Eye (tissue), 1 donor: ENCODE measurements at regions not wholly inside any gene's neighbourhood (a gene's known extent, or its start where the extent isn't known, plus 50 kb on each side); places are given as distances from the start of the nearest gene placed in this dataset.
A peak's percentile ranks its signal among the peaks of the same experiment; 100 is the strongest.

Experiments
- DNase-seq: peaks from one replicate; pipeline ENCODE4 v3.0.0-alpha.2; 2015

- no peak for DNase-seq
Measured at GRCh38 chr18:7358989-7359726, 128.3 kb downstream of the LRRC30 start.

- no peak for DNase-seq
Measured at GRCh38 chr18:7360606-7361170, 129.8 kb downstream of the LRRC30 start.

GRCh38 chr18:7363338-7363737 lies 132.4 kb downstream of the LRRC30 start:
- DNase-seq, result no peak

DNA sequence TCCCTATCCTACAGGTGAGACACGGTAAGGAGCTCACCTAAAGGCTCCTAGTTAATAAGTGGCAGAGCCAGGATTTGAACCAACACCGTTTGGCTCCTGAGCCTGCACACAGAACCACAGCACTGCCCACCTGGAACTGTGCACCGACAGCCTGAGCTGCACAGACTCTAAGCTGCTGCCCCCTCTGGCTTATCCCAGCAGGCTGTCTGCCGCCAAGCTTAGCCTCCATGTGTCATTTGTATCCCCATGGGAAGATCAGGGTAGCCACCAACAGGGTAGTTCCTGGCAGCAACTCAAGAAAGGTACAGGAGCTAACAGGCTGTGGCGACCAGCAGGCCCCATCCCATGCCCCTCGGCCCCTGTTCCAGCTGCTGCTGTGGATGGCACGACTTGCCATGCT lies 135.7 kb downstream of the LRRC30 start:
- DNase-seq, result no peak

DNA sequence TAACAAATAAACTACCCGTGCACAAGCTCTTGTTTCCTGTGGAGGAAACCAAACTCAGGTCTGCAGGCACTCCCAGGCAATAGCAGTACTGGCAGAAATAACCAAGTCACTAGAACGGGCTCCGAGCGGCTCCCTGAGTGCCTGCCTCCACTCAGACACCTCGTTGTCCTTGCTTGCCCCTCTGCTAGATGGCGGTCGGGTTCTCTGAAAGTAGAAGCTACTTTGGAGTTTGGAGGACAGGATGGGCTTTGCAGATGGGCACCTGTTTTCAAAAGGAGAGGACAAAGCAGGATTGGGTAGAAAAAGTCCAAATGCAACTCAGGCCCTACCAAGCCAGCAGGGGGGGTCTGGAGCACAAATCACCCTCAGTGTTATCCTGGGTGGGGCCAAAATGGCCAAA lies 136.4 kb downstream of the LRRC30 start:
- DNase-seq, result no peak

GRCh38 chr18:7369006-7369405 lies 138.1 kb downstream of the LRRC30 start:
- no peak for DNase-seq

- no peak for DNase-seq
Measured at GRCh38 chr18:7370375-7370774, 139.5 kb downstream of the LRRC30 start.

DNA sequence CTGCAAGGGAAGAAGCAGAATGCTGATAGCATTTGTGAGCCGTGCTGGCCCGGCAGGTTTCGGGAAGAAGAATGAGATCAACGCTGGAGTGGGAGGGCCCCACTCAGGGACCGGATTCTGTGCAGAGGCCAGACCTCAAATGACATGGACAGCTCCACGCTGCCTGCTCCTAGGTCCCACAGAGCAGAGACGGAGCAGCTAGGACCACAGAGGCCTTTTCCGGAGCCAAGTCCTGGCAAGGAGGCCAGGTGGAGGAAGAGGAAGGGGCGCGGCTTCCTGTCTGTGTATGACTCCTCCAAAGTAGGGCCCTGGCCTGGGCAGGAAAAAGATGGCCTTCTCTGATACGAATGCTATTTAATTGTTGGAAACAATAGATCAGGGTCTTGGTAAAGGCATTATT lies 139.9 kb downstream of the LRRC30 start:
- no peak for DNase-seq

DNA sequence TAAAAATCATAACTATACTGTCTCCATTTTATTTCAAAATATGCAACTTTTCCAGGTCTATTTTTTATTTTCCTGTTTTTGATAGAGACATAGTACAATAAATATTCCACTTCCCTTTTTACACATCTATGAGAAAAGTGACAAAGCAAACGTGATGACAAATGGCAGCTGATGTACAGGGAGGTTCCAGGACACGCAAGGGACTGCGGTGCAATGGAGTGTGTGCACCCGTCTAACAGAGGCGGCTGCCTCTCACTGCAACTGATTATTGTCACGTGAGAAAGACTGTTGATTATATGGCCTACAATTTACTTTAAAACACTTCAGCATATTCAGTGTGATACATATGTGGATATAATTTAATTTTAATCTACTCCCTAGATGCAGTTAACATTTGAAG lies 142.6 kb downstream of the LRRC30 start:
- DNase-seq, result no peak

DNA sequence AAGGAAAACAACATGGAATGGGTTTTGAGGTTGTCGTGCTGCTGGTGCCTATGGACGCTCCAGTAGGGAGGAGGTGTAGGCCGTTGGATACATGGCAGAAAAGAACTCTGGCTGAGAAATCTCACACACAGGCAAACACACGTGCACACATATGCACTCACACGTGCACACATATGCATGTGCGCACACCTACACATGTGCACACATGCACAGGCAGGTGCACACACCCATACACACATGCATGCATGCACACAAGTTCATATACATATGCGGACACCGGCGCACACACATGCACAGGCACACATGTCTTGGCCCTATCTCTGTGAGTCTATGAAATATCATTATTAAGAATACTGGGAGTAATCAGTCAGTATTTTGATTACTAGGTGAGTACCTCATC lies 150.4 kb downstream of the LRRC30 start:
- DNase-seq, result no peak

DNA sequence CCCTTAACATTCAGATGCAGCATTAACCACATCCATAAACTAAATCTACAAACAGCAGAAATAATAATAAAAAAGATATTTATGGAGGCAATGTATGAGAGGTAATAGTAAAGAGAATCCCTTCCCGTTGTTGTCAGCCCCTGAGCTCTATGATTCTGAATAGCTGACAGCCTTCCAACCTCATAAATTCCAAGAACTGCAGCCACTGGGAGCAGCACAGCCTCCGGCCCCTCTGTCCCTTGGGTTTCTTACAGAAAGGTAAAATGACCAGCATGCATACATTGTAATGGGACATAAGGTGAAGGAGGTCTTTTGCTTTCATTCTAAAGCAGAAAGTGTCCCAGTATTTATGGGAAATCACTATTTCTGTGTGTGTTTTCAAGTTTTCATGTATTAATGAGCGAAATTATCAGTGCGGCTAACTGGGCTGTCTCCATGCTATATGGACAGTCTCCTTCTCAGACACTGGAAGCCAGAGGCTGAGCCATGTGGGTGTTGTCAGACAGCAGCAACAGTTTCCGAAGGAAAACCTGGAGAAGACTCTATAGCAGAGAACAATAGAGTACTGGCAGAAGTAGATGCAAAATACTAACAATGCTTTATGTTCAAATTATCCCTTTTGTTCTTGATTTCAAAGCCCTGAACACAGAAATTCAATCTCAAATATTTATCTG lies 151.6 kb downstream of the LRRC30 start:
- DNase-seq, result no peak

- DNase-seq, result no peak
Measured at GRCh38 chr18:7383002-7383980, 152.4 kb downstream of the LRRC30 start.

DNA sequence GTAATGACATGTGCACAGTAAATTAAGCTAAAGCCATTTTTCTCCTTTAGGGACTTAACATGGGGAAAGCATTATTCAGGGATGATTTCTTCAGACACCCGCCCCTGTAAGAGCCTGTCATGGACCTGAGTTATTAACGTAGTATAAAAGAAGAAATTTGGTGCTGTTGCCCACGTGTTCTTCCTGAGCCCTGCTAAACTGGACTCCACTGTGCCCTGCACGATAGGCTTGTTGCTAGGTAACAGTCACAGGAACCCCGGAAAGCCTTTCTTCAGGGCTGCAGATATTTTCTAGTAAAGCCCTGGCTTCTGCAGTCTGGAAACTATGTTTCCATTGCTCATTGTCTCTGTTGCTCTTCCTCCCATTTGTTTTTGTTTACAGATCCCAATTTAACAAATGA lies 157.9 kb downstream of the LRRC30 start:
- peak; percentile 70 for DNase-seq

- DNase-seq, result no peak
Measured at GRCh38 chr18:7390731-7391492, 160.0 kb downstream of the LRRC30 start.

DNA sequence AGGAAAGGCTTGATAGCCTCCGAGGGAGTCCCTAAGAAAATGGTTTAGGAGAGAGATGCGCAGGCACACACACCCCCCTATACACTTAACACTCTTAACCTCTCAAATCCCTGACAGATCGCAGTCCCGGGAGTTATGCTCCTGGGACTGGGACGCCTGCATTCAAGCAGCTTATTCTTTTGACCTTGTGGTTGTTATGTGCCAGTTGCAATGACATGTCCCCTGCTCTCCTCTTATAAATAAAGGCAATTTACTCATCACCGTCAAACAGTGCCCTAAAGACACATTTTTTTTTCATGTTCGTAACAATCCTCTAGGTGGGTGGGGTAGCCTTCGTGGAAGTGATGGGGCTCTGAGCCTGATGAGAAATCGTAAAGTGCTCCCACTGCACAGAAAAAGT lies 162.2 kb downstream of the LRRC30 start:
- DNase-seq, result peak; percentile 39

GRCh38 chr18:7394050-7394659 lies 163.3 kb downstream of the LRRC30 start:
- DNase-seq, result no peak

DNA sequence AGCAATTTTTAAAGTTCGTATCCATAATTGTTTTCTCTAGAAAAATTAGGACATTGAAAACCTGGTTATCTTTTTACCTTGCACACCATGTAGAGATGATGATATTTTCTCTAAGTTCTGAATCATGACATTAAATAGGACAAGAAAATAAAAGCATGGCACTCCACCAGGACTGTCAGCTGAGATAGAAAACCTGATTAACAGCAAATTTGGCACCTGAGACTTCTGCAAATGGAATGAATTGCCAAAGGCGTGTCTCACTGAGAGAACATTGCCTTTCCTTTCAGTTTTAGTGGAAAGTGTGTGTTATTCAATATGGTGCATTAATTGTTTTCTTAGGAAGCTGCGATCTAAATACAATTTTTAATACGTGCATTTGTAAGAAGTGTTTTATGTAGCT lies 164.7 kb downstream of the LRRC30 start:
- DNase-seq, result no peak

DNA sequence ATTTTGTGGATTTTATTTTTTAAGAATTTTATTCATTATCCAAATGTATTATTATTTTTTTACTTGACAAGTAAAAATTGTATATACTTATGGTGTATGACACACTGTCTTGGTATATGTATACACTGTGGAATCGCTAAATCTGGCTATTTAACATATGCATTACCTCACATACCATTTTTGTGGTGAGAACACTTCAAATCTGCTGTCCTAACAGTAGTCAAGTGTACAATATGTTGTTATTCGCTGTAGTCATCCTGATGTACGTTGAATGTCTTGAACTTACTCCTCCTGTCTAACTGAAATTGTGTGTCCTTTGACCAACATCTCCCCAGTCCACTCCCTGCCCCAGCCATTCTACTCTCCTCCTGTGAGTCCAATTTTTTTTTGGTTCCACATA lies 153.2 kb upstream of the PTPRM start:
- DNase-seq, result no peak

DNA sequence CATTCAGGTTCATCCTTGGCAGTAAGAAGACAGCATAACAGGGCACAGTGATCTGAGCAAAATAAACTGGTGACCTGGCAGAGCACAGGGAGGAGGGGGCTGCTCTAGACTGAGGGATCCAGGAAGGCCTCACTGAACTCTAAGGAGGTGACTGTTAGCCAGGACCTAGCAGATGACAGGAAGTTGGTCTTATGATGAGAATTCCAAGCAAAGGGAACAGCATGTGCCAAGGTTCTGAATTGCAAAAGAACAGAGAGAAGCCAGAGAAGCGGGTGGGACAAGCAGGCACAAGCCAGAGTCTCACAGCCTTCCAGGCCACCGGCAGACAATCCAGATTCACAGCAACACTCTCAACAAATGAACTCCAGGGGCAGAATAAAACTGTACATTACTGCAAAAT lies 152.7 kb upstream of the PTPRM start:
- DNase-seq, result no peak

DNA sequence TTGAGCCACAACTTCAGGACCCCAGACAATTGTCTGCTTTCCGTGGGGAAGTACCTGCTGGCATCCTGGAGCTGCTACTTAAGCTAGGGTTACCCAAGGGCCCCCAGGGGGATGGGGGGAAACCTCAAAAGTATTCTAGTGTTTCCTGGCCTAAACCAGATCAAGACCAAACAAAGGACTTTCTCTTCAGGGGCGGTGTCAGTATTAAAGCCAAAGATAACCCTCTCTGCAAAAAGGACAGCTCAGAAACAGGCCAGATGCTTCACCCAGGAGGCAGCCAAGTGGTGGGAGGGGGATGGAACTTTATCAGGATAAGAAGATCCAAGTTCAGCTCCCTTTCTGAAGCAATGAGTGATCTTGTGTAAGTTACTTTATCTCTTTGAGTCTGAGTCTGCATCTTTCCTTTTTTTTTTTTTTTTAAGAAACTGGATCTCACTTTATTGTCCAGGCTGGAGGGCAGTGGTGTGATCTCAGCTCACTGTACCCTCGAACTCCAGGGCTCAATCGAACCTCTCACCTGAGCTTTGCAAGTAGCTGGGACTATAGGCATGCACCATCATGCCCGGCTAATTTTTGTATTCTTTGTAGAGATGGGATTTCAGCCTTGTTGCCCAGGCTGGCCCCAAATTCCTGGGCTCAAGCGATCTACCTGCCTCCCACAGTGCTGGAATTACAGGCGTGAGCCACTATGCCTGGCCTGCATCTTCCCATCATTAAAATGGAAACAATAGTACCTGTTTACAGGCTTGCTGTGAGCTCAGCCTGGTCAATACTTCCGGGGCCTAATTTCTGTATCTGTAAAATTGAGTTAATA lies 151.8 kb upstream of the PTPRM start:
- no peak for DNase-seq

GRCh38 chr18:7417727-7418126 lies 149.4 kb upstream of the PTPRM start:
- DNase-seq, result no peak
